ENCODE measurements at regions not wholly inside any gene's neighbourhood (a gene's known extent, or its start where the extent isn't known, plus 50 kb on each side); places are given as distances from the start of the nearest gene placed in this dataset.

GRCh38 chr2:106658616-106659015, 171.5 kb downstream of the CD8B2 start:
- Histone ChIP-seq H3K4me1 (ENCODE audit: insufficient read depth, low read length, poor library complexity, severe bottlenecking) (no peaks in the 10 kb centered on the region), H3K9me3 (ENCODE audit: low read length) (no peaks in the 10 kb centered on the region; the same call in 1 of the 2 replicates), H2AFZ (ENCODE audit: low read length) (no peak overlapping the region), H3K79me2 (ENCODE audit: insufficient read depth, low read depth, low read length) (no peaks in the 10 kb centered on the region), H3K4me3 (ENCODE audit: low read depth, low read length, poor library complexity, severe bottlenecking) (no peak overlapping the region), H4K20me1 (ENCODE audit: insufficient read depth, low read length) (no peaks in the 10 kb centered on the region), H3K36me3 (ENCODE audit: insufficient read depth, low read length) (no peaks in the 10 kb centered on the region), H3K27ac (ENCODE audit: low read depth, low read length, poor library complexity, severe bottlenecking) (no peak overlapping the region), H3K4me2 (ENCODE audit: low read length) (no peak overlapping the region), H3K9me2 (ENCODE audit: insufficient read depth, low read length) (no peaks in the 10 kb centered on the region)
- ChIA-PET POLR2A (no interaction called here), CTCF (ENCODE audit: unreplicated experiment) (no interaction called here)
- intact Hi-C loops (cut with micrococcal nuclease; ENCODE audit: unreplicated experiment), result no loop called here
- no peak for DNase-seq (ENCODE audit: low spot score)
- TF ChIP-seq EZH2phosphoT487 (IDR thresholded peaks at IDR 0.05; ENCODE audit: borderline replicate concordance, low read depth, low read length), result no peak
- no peak for TF ChIP-seq CTCF (conservative IDR thresholded peaks at IDR 0.05; ENCODE audit: low read length)
- BruUV-seq (replicated peaks), result no TSS peak

DNA sequence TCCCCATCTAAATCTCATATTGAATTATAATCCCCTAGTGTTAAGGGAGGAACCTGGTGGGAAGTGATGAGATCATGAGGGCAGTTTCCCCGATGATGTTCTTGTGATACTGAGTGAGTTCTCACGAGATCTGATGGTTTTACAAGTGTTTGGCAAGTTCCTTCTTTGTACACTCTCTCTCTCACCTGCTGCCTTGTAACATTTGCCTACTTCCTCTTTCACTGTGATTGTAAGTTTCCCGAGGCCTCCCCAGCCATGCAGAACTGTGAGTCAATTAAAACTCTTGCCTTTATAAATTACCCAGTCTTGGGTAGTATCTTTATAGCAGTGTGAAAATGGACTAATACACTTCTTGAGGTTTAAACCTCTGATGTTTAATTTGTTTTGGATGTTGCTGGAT, 177.5 kb downstream of the CD8B2 start:
- H3K4me1 ChIP-seq (ENCODE audit: insufficient read depth, low read length, poor library complexity, severe bottlenecking), result peaks cover 10% of the 10 kb centered on the region
- peak overlapping the region; percentile 22 for H3K4me3 ChIP-seq (ENCODE audit: low read depth, low read length, poor library complexity, severe bottlenecking)
- ChIA-PET POLR2A (no interaction called here), CTCF (ENCODE audit: unreplicated experiment) (no interaction called here)
- H2AFZ ChIP-seq (ENCODE audit: low read length), result peak overlapping the region; percentile 70
- TF ChIP-seq CTCF (conservative IDR thresholded peaks at IDR 0.05; ENCODE audit: low read length) (no peak), EZH2phosphoT487 (IDR thresholded peaks at IDR 0.05; ENCODE audit: borderline replicate concordance, low read depth, low read length) (no peak)
- H3K79me2 ChIP-seq (ENCODE audit: insufficient read depth, low read depth, low read length), result no peaks in the 10 kb centered on the region
- H3K9me2 ChIP-seq (ENCODE audit: insufficient read depth, low read length), result no peaks in the 10 kb centered on the region
- H3K4me2 ChIP-seq (ENCODE audit: low read length), result peak overlapping the region; percentile 35
- intact Hi-C loops (cut with micrococcal nuclease; ENCODE audit: unreplicated experiment), result no loop called here
- H4K20me1 ChIP-seq (ENCODE audit: insufficient read depth, low read length), result no peaks in the 10 kb centered on the region
- H3K36me3 ChIP-seq (ENCODE audit: insufficient read depth, low read length), result no peaks in the 10 kb centered on the region; the same call in 1 of the 2 replicates
- DNase-seq (ENCODE audit: low spot score), result peak; percentile 72
- peak overlapping the region; percentile 19 for H3K27ac ChIP-seq (ENCODE audit: low read depth, low read length, poor library complexity, severe bottlenecking)
- BruUV-seq (replicated peaks), result no TSS peak
- H3K9me3 ChIP-seq (ENCODE audit: low read length), result no peaks in the 10 kb centered on the region

GRCh38 chr2:106667478-106668070, 180.4 kb downstream of the CD8B2 start:
- H3K9me3 ChIP-seq (ENCODE audit: low read length), result no peaks in the 10 kb centered on the region
- H2AFZ ChIP-seq (ENCODE audit: low read length), result no peak overlapping the region
- H3K4me3 ChIP-seq (ENCODE audit: low read depth, low read length, poor library complexity, severe bottlenecking), result no peak overlapping the region
- H3K4me2 ChIP-seq (ENCODE audit: low read length), result no peak overlapping the region
- no peak overlapping the region for H3K27ac ChIP-seq (ENCODE audit: low read depth, low read length, poor library complexity, severe bottlenecking)
- H3K9me2 ChIP-seq (ENCODE audit: insufficient read depth, low read length), result no peaks in the 10 kb centered on the region
- H4K20me1 ChIP-seq (ENCODE audit: insufficient read depth, low read length), result no peaks in the 10 kb centered on the region
- no peak for DNase-seq (ENCODE audit: low spot score)
- CTCF ChIA-PET (ENCODE audit: unreplicated experiment), result no interaction called here
- intact Hi-C loops (cut with micrococcal nuclease; ENCODE audit: unreplicated experiment), result no loop called here
- H3K36me3 ChIP-seq (ENCODE audit: insufficient read depth, low read length), result no peaks in the 10 kb centered on the region; the same call in 1 of the 2 replicates
- POLR2A ChIA-PET, result interaction anchor here (0.7 to 0.9 kb wide), 4 partner anchors 9 to 1669 kb away, joined by 3 to 4 read pairs (median 4); no protein-coding TSS in a partner anchor
- BruUV-seq (replicated peaks), result no TSS peak
- H3K4me1 ChIP-seq (ENCODE audit: insufficient read depth, low read length, poor library complexity, severe bottlenecking), result peaks cover 10% of the 10 kb centered on the region
- no peak for TF ChIP-seq CTCF (conservative IDR thresholded peaks at IDR 0.05; ENCODE audit: low read length)
- TF ChIP-seq EZH2phosphoT487 (IDR thresholded peaks at IDR 0.05; ENCODE audit: borderline replicate concordance, low read depth, low read length), result no peak
- H3K79me2 ChIP-seq (ENCODE audit: insufficient read depth, low read depth, low read length), result no peaks in the 10 kb centered on the region

Measured in OCI-LY7 (cell line).